ENCODE measurements at regions not wholly inside any gene's neighbourhood (a gene's known extent, or its start where the extent isn't known, plus 50 kb on each side); places are given as distances from the start of the nearest gene placed in this dataset.

GRCh38 chr12:127898616-127899015, 368.4 kb upstream of the TMEM132C start:
- DNase-seq (ENCODE audit: low read depth): no peak
- H3K36me3 ChIP-seq (ENCODE audit: control insufficient read depth, insufficient read depth, low read length): no peaks in the 10 kb centered on the region
- TF ChIP-seq CTCF (IDR thresholded peaks at IDR 0.05; ENCODE audit: insufficient read depth, low read length, poor library complexity, severe bottlenecking): no peak
- H3K4me3 ChIP-seq (ENCODE audit: low read depth, low read length): no peak overlapping the region
- H3K27me3 ChIP-seq (ENCODE audit: control insufficient read depth, insufficient read depth, low read length): no peaks in the 10 kb centered on the region

GRCh38 chr12:127899971-127900370, 367.0 kb upstream of the TMEM132C start:
- H3K4me3 ChIP-seq (ENCODE audit: low read depth, low read length): no peak overlapping the region
- no peaks in the 10 kb centered on the region for H3K27me3 ChIP-seq (ENCODE audit: control insufficient read depth, insufficient read depth, low read length)
- no peak for TF ChIP-seq CTCF (IDR thresholded peaks at IDR 0.05; ENCODE audit: insufficient read depth, low read length, poor library complexity, severe bottlenecking)
- no peak for DNase-seq (ENCODE audit: low read depth)
- H3K36me3 ChIP-seq (ENCODE audit: control insufficient read depth, insufficient read depth, low read length): no peaks in the 10 kb centered on the region

- no peak for DNase-seq (ENCODE audit: low read depth)
- H3K4me3 ChIP-seq (ENCODE audit: low read depth, low read length): no peak overlapping the region
- no peak for TF ChIP-seq CTCF (IDR thresholded peaks at IDR 0.05; ENCODE audit: insufficient read depth, low read length, poor library complexity, severe bottlenecking)
- no peaks in the 10 kb centered on the region for H3K36me3 ChIP-seq (ENCODE audit: control insufficient read depth, insufficient read depth, low read length)
- H3K27me3 ChIP-seq (ENCODE audit: control insufficient read depth, insufficient read depth, low read length): no peaks in the 10 kb centered on the region
These were observed 366.6 kb upstream of the TMEM132C start for GRCh38 chr12:127900386-127900785.

- Histone ChIP-seq H3K27me3 (ENCODE audit: control insufficient read depth, insufficient read depth, low read length) (no peaks in the 10 kb centered on the region), H3K36me3 (ENCODE audit: control insufficient read depth, insufficient read depth, low read length) (no peaks in the 10 kb centered on the region), H3K4me3 (ENCODE audit: low read depth, low read length) (no peak overlapping the region)
- no peak for TF ChIP-seq CTCF (IDR thresholded peaks at IDR 0.05; ENCODE audit: insufficient read depth, low read length, poor library complexity, severe bottlenecking)
- DNase-seq (ENCODE audit: low read depth): no peak
These were observed 363.8 kb upstream of the TMEM132C start for GRCh38 chr12:127903146-127903545.

GRCh38 chr12:127909041-127909440, 357.9 kb upstream of the TMEM132C start:
- H3K4me3 ChIP-seq (ENCODE audit: low read depth, low read length): no peak overlapping the region
- no peak for TF ChIP-seq CTCF (IDR thresholded peaks at IDR 0.05; ENCODE audit: insufficient read depth, low read length, poor library complexity, severe bottlenecking)
- H3K27me3 ChIP-seq (ENCODE audit: control insufficient read depth, insufficient read depth, low read length): no peaks in the 10 kb centered on the region
- no peaks in the 10 kb centered on the region for H3K36me3 ChIP-seq (ENCODE audit: control insufficient read depth, insufficient read depth, low read length)
- no peak for DNase-seq (ENCODE audit: low read depth)

- DNase-seq (ENCODE audit: low read depth): no peak
- Histone ChIP-seq H3K27me3 (ENCODE audit: control insufficient read depth, insufficient read depth, low read length) (no peaks in the 10 kb centered on the region), H3K4me3 (ENCODE audit: low read depth, low read length) (no peak overlapping the region), H3K36me3 (ENCODE audit: control insufficient read depth, insufficient read depth, low read length) (no peaks in the 10 kb centered on the region)
- no peak for TF ChIP-seq CTCF (IDR thresholded peaks at IDR 0.05; ENCODE audit: insufficient read depth, low read length, poor library complexity, severe bottlenecking)
These were observed 355.7 kb upstream of the TMEM132C start for GRCh38 chr12:127911291-127911690.
